Hepatocyte (in vitro differentiated cells): ENCODE measurements at regions not wholly inside any gene's neighbourhood (a gene's known extent, or its start where the extent isn't known, plus 50 kb on each side); places are given as distances from the start of the nearest gene placed in this dataset.

Experiments used
- DNase-seq: peaks from one replicate; pipeline ENCODE4 v3.0.0-alpha.2; 2016; ENCODE audit warnings: low spot score
- H2AFZ ChIP-seq: fragments of 200-600 bp; sonication (generic); 2 replicates; pipeline ENCODE4 v1.6.0; 2016; ENCODE audit warnings: antibody characterized with exemption, mild to moderate bottlenecking
- H3K27ac ChIP-seq: fragments of 200-600 bp; sonication (generic); 2 replicates; pipeline ENCODE4 v1.5.1; 2016; ENCODE audit warnings: mild to moderate bottlenecking
- H3K27me3 ChIP-seq: fragments of 200-600 bp; sonication (generic); 2 replicates; pipeline ENCODE4 v1.6.1; 2016
- H3K36me3 ChIP-seq: fragments of 200-600 bp; sonication (generic); replicated peaks from 2 replicates; pipeline ENCODE4 v1.5.1; 2016; ENCODE audit warnings: low read depth; ENCODE audit not compliant: insufficient read depth
- H3K4me1 ChIP-seq: fragments of 200-600 bp; sonication (generic); 2 replicates; pipeline ENCODE4 v1.5.1; 2016; ENCODE audit warnings: mild to moderate bottlenecking, moderate library complexity; ENCODE audit not compliant: insufficient read depth
- H3K4me2 ChIP-seq: fragments of 200-600 bp; sonication (generic); 2 replicates; pipeline ENCODE4 v1.6.0; 2016
- H3K4me3 ChIP-seq: fragments of 200-600 bp; sonication (generic); 2 replicates; pipeline ENCODE4 v1.5.1; 2016; ENCODE audit warnings: mild to moderate bottlenecking
- H3K79me2 ChIP-seq: fragments of 200-600 bp; sonication (generic); 2 replicates; pipeline ENCODE4 v1.6.0; 2017; ENCODE audit warnings: mild to moderate bottlenecking
- H3K9me2 ChIP-seq: fragments of 200-600 bp; sonication (generic); replicated peaks from 2 replicates; pipeline ENCODE4 v1.6.0; 2017; ENCODE audit warnings: mild to moderate bottlenecking; ENCODE audit not compliant: insufficient read depth
- H3K9me3 ChIP-seq: fragments of 200-600 bp; sonication (generic); 2 replicates; pipeline ENCODE4 v1.5.1; 2016; ENCODE audit warnings: low read depth, mild to moderate bottlenecking
- H4K20me1 ChIP-seq: fragments of 200-600 bp; sonication (generic); 2 replicates; pipeline ENCODE4 v1.6.0; 2016; ENCODE audit warnings: mild to moderate bottlenecking; ENCODE audit not compliant: insufficient read depth, poor library complexity, severe bottlenecking
- CTCF ChIP-seq: fragments of 200-600 bp; sonication (generic); IDR thresholded peaks from 2 replicates; pipeline ENCODE4 v1.5.1; 2016; ENCODE audit warnings: antibody characterized with exemption, mild to moderate bottlenecking; ENCODE audit not compliant: poor library complexity
- EZH2 ChIP-seq: fragments of 200-600 bp; sonication (generic); IDR thresholded peaks from 2 replicates; pipeline ENCODE4 v1.6.1; 2016; ENCODE audit warnings: antibody characterized with exemption, mild to moderate bottlenecking, borderline replicate concordance
- EZH2phosphoT487 ChIP-seq: fragments of 200-600 bp; sonication (generic); IDR thresholded peaks from one replicate; pipeline ENCODE4 v1.6.1; 2018; ENCODE audit warnings: antibody characterized with exemption, mild to moderate bottlenecking, low read depth, moderate library complexity; ENCODE audit not compliant: unreplicated experiment, severe bottlenecking
- WGBS: methylation state at CpG from one replicate; pipeline ENCODE4 v1.1.6; 2016; ENCODE audit warnings: low lambda C conversion rate; ENCODE audit errors: missing lambda C conversion rate; 5-methylcytosine and 5-hydroxymethylcytosine counted together

DNA sequence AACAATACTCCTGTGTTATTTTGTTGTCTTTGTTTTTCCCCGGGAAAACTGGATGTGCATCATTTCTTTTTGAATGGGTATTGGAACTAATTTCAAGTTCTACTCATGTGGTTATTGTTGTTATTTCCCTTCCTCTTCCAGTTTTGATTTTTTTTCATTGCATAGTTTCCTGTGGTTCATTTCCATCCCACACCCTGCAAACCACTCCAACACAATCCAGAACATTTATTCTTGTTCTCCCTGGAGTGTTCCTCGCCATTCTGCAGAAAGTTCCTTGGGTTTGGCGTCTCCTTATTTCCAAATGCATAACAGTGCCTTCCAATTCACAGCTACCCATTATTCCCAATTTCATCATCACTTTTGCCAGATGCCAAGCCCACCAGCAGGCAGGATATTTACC is 775.1 kb downstream of the TNS3 start:
- Histone ChIP-seq H3K27ac (no peak overlapping the region), H3K4me2 (no peak overlapping the region), H3K9me3 (no peaks in the 10 kb centered on the region)

GRCh38 chr7:46802479-46802878 is 779.4 kb downstream of the TNS3 start:
- H3K27ac ChIP-seq, result no peak overlapping the region
- H3K4me2 ChIP-seq, result no peak overlapping the region
- no peaks in the 10 kb centered on the region for H3K4me1 ChIP-seq
- no peak overlapping the region for H3K4me3 ChIP-seq
- H4K20me1 ChIP-seq, result no peaks in the 10 kb centered on the region
- no peaks in the 10 kb centered on the region for H3K79me2 ChIP-seq
- H3K9me3 ChIP-seq, result no peaks in the 10 kb centered on the region
- H2AFZ ChIP-seq, result no peak overlapping the region
- no peaks in the 10 kb centered on the region for H3K27me3 ChIP-seq
- no peak for DNase-seq
- no peaks in the 10 kb centered on the region for H3K36me3 ChIP-seq
- TF ChIP-seq CTCF (no peak), EZH2 (no peak), EZH2phosphoT487 (no peak)
- H3K9me2 ChIP-seq, result no peaks in the 10 kb centered on the region
- WGBS, result 94% methylated on average over 2 of the region's 2 CpGs

More for the DNA sequence above, 775.1 kb downstream of the TNS3 start:
- Histone ChIP-seq H3K4me1 (no peaks in the 10 kb centered on the region), H3K27me3 (no peaks in the 10 kb centered on the region), H3K9me2 (no peaks in the 10 kb centered on the region), H3K79me2 (no peaks in the 10 kb centered on the region), H2AFZ (no peak overlapping the region), H4K20me1 (no peaks in the 10 kb centered on the region), H3K36me3 (no peaks in the 10 kb centered on the region), H3K4me3 (no peak overlapping the region)
- TF ChIP-seq CTCF (no peak), EZH2 (no peak), EZH2phosphoT487 (no peak)
- WGBS, result 93% methylated on average over 3 of the region's 3 CpGs
- DNase-seq, result no peak

DNA sequence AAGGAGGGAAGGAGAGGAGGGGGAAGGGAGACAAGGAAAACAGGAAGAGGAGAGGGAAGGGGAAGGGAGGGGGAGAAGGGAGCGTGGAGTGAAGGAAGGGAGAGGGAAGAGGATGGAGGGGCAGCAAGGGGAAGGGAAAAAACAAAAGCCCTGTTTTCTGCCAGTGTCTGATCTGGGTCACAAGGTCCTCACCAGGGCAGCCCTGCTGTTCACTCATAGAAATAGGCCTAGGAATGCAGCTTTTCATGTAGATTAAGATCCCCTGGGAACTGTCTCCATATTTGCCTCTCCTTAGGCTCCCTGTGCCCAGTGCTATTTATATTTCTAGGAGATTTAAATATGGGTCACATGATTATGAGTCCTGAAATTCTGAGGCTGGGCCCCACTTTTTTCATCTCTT is 790.7 kb downstream of the TNS3 start:
- WGBS, result no CpG with 5 or more reads among the region's 1 CpG
- TF ChIP-seq EZH2 (no peak), EZH2phosphoT487 (no peak), CTCF (no peak)
- no peak overlapping the region for H2AFZ ChIP-seq

GRCh38 chr7:46786995-46787394 is 794.9 kb downstream of the TNS3 start:
- no peak for TF ChIP-seq CTCF
- TF ChIP-seq EZH2phosphoT487, result no peak
- H3K36me3 ChIP-seq, result no peaks in the 10 kb centered on the region
- no peaks in the 10 kb centered on the region for H3K9me3 ChIP-seq
- no peak overlapping the region for H3K4me3 ChIP-seq
- no peaks in the 10 kb centered on the region for H3K79me2 ChIP-seq
- no peaks in the 10 kb centered on the region for H3K27me3 ChIP-seq
- H3K4me2 ChIP-seq, result no peak overlapping the region
- no peak overlapping the region for H2AFZ ChIP-seq
- H3K27ac ChIP-seq, result no peak overlapping the region
- peaks cover 5% of the 10 kb centered on the region for H3K4me1 ChIP-seq
- H4K20me1 ChIP-seq, result no peaks in the 10 kb centered on the region
- 94% methylated on average over 3 of the region's 3 CpGs for WGBS
- DNase-seq, result no peak
- H3K9me2 ChIP-seq, result no peaks in the 10 kb centered on the region

More for the DNA sequence above, 790.7 kb downstream of the TNS3 start:
- no peak overlapping the region for H3K4me3 ChIP-seq
- no peaks in the 10 kb centered on the region for H3K9me2 ChIP-seq
- no peaks in the 10 kb centered on the region for H3K9me3 ChIP-seq
- H4K20me1 ChIP-seq, result no peaks in the 10 kb centered on the region
- no peak overlapping the region for H3K27ac ChIP-seq
- H3K36me3 ChIP-seq, result no peaks in the 10 kb centered on the region
- DNase-seq, result no peak
- no peaks in the 10 kb centered on the region for H3K79me2 ChIP-seq
- no peaks in the 10 kb centered on the region for H3K27me3 ChIP-seq
- peaks cover 3% of the 10 kb centered on the region for H3K4me1 ChIP-seq
- no peak overlapping the region for H3K4me2 ChIP-seq
